Lower lobe of right lung (tissue), 2 donors: ENCODE measurements at regions not wholly inside any gene's neighbourhood (a gene's known extent, or its start where the extent isn't known, plus 50 kb on each side); places are given as distances from the start of the nearest gene placed in this dataset.

Source experiments
- ATAC-seq, 2 donors: fragments of 200-7000 bp; cut with Tn5 transposase; one replicate each; pipeline ENCODE4 v1.9.1; 2020 to 2022; ENCODE audit warnings: mild to moderate bottlenecking in 2 of 2, moderate library complexity in 2 of 2
- DNase-seq: peaks from one replicate; pipeline ENCODE4 v3.0.0-alpha.2; 2020
- H3K27ac ChIP-seq: fragments of 200-600 bp; one replicate; pipeline ENCODE4 v1.8.0; 2022
- H3K27me3 ChIP-seq: fragments of 200-600 bp; one replicate; pipeline ENCODE4 v1.8.0; 2022; ENCODE audit warnings: low read depth
- H3K36me3 ChIP-seq: fragments of 200-600 bp; one replicate; pipeline ENCODE4 v1.8.0; 2022; ENCODE audit warnings: mild to moderate bottlenecking
- H3K4me1 ChIP-seq: fragments of 200-600 bp; one replicate; pipeline ENCODE4 v1.8.0; 2022
- H3K4me3 ChIP-seq: fragments of 200-600 bp; one replicate; pipeline ENCODE4 v1.8.0; 2022; ENCODE audit warnings: mild to moderate bottlenecking
- H3K9me3 ChIP-seq: fragments of 200-600 bp; one replicate; pipeline ENCODE4 v1.8.0; 2022
- intact Hi-C: fragments of 100-400 bp; cut with DNase I; formaldehyde crosslinking; loops from one replicate; pipeline ENCODE4 v1.11.0; 2022
- TF ChIP-seq, protein P1 (sequence below): fragments of 200-600 bp; IDR thresholded peaks from one replicate; pipeline ENCODE4 v1.8.0; 2022; ENCODE audit warnings: antibody characterized with exemption, mild to moderate bottlenecking
- donor health status: DM: no; HTN: yes; CAD: no; lungs with severe emphysema.

- Histone ChIP-seq H3K36me3 (no peaks in the 10 kb centered on the region), H3K27me3 (no peaks in the 10 kb centered on the region), H3K9me3 (no peaks in the 10 kb centered on the region), H3K4me1 (no peaks in the 10 kb centered on the region), H3K27ac (no peak overlapping the region), H3K4me3 (no peak overlapping the region)
- DNase-seq (no peak), ATAC-seq (no peak)
- intact Hi-C loops: no loop called here
- TF ChIP-seq, protein P1, sequence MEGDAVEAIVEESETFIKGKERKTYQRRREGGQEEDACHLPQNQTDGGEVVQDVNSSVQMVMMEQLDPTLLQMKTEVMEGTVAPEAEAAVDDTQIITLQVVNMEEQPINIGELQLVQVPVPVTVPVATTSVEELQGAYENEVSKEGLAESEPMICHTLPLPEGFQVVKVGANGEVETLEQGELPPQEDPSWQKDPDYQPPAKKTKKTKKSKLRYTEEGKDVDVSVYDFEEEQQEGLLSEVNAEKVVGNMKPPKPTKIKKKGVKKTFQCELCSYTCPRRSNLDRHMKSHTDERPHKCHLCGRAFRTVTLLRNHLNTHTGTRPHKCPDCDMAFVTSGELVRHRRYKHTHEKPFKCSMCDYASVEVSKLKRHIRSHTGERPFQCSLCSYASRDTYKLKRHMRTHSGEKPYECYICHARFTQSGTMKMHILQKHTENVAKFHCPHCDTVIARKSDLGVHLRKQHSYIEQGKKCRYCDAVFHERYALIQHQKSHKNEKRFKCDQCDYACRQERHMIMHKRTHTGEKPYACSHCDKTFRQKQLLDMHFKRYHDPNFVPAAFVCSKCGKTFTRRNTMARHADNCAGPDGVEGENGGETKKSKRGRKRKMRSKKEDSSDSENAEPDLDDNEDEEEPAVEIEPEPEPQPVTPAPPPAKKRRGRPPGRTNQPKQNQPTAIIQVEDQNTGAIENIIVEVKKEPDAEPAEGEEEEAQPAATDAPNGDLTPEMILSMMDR: no peak
Observed at GRCh38 chr2:116706396-116706795, 1108.1 kb upstream of the DDX18 start.

DNA sequence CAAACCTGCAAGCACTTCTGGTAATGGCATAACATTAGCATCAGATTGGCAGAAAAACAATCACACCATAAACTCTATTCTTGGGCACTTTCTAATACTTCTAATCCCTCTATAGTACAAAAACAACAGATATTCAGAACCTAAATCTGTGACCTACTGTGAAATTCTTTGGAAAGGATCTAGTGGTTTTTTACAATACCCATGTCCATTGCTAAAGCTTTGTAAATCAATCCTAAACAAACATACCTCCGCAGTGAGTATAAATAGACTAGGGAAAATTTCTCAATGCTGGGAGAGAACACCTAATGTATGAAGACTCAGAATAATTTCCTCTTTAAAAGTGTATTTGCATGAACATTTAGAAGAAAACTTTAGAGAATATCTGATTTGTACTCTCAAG, 1098.5 kb upstream of the DDX18 start:
- intact Hi-C loops: no loop called here
- TF ChIP-seq, protein P1: no peak
- no peak overlapping the region for H3K27ac ChIP-seq
- DNase-seq: no peak
- no peak overlapping the region for H3K4me3 ChIP-seq
- ATAC-seq: no peak
- H3K4me1 ChIP-seq: no peaks in the 10 kb centered on the region
- no peaks in the 10 kb centered on the region for H3K36me3 ChIP-seq
- no peaks in the 10 kb centered on the region for H3K27me3 ChIP-seq
- no peaks in the 10 kb centered on the region for H3K9me3 ChIP-seq

DNA sequence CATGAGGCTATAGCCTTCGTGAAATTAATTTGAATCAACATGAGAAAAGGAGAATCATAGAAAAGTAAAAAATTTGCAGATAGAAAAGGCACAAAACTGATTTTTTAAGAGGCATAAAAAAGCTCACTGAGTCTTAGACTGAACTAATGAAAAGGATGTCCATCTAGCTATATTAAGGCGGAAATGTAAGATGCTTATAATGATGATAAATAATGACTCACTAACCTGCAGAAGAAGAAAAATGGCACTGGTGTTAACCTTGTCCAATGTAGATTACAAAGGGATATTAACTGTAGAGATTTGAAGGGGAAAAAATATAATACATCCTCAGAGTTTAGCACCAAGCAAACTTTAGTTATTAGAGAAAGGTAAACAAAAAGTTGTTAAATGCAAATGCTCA, 1098.0 kb upstream of the DDX18 start:
- Histone ChIP-seq H3K4me3 (no peak overlapping the region), H3K27ac (no peak overlapping the region), H3K27me3 (no peaks in the 10 kb centered on the region), H3K36me3 (no peaks in the 10 kb centered on the region), H3K9me3 (no peaks in the 10 kb centered on the region), H3K4me1 (no peaks in the 10 kb centered on the region)
- intact Hi-C loops: no loop called here
- no peak for ATAC-seq
- TF ChIP-seq, protein P1: no peak
- no peak for DNase-seq

DNA sequence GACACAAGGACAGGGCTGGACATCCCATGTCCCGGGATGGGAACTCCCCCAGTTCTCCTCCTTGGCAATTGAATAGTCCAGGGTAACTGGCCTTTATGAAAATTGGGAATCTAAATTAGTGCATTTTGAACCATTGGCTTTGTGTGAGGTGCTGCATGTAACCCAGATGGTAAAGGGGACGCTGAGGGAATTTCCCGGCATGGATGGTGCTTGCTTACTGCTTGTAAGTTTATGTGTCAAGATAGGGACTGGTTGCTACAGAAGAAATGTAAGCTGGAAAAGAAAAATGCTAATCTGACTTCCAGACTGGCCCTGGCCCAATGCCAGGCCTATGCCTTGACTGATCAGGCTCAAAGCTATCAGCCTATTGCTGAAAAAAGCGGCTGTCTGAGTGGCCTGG, 1096.7 kb upstream of the DDX18 start:
- DNase-seq: no peak
- no peaks in the 10 kb centered on the region for H3K4me1 ChIP-seq
- H3K4me3 ChIP-seq: no peak overlapping the region
- TF ChIP-seq, protein P1: no peak
- intact Hi-C loops: no loop called here
- ATAC-seq: no peak
- H3K27ac ChIP-seq: no peak overlapping the region
- no peaks in the 10 kb centered on the region for H3K27me3 ChIP-seq
- H3K9me3 ChIP-seq: no peaks in the 10 kb centered on the region
- no peaks in the 10 kb centered on the region for H3K36me3 ChIP-seq

DNA sequence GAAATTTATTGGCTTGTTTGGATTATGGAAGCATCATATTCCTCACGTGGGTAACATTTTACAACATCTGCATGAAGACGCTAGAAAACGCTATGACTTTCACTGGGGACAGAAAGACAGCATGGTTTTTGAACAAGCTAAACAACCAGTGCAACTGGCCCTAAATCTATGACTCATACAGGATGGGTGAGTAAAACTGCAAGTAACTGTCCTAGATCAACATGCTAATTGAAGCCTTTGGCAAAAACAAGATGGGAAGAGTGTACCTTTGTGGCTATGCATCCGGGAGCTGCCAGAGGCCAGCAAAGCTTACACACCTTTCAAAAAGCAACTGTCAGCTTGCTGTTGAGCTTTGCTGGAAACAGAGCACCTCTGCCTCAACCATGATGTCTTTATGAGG, 1096.0 kb upstream of the DDX18 start:
- no peak overlapping the region for H3K27ac ChIP-seq
- H3K4me1 ChIP-seq: no peaks in the 10 kb centered on the region
- no peak overlapping the region for H3K4me3 ChIP-seq
- H3K36me3 ChIP-seq: no peaks in the 10 kb centered on the region
- intact Hi-C loops: no loop called here
- no peaks in the 10 kb centered on the region for H3K9me3 ChIP-seq
- H3K27me3 ChIP-seq: no peaks in the 10 kb centered on the region
- no peak for DNase-seq
- no peak for ATAC-seq
- TF ChIP-seq, protein P1: no peak

DNA sequence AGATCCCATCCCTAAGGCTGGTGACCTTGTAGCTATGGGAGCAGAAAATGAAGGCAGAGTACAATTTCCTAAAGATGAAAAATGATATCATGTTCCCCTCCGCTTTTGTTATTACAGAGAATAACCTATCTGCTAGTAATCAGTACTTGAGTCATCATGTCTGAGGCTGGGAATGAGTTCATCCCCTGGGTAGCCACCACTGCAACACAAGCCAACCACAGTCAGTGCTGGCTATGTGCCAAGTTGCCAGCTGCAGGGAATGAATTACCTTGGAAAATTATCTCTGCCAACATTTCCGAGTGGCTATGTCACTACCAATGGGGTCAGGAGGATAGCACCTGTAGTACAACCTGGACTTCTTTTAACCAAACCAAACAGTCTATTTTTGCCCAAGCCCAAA, 1094.7 kb upstream of the DDX18 start:
- no peak for ATAC-seq
- intact Hi-C loops: no loop called here

More for the DNA sequence above, 1094.7 kb upstream of the DDX18 start:
- TF ChIP-seq, protein P1: no peak
- DNase-seq: no peak
- H3K36me3 ChIP-seq: no peaks in the 10 kb centered on the region
- no peaks in the 10 kb centered on the region for H3K27me3 ChIP-seq
- no peaks in the 10 kb centered on the region for H3K9me3 ChIP-seq
- no peaks in the 10 kb centered on the region for H3K4me1 ChIP-seq
- H3K4me3 ChIP-seq: no peak overlapping the region
- no peak overlapping the region for H3K27ac ChIP-seq
